GM13977 (cell line): ENCODE measurements at regions not wholly inside any gene's neighbourhood (a gene's known extent, or its start where the extent isn't known, plus 50 kb on each side); places are given as distances from the start of the nearest gene placed in this dataset.

ENCODE experiments used
- DNase-seq: peaks from one replicate; pipeline ENCODE4 v3.0.0; 2012; ENCODE audit warnings: low spot score
- in situ Hi-C: fragments of 300-500 bp; cut with MboI; formaldehyde crosslinking; loops from one replicate; pipeline ENCODE4 v1.12.0; 2022; ENCODE audit warnings: low sequenced_read_pairs, low pct_unique_long_range_greater_than_20kb, mixed read lengths, inconsistent platforms; ENCODE audit not compliant: unreplicated experiment
- TF ChIP-seq, protein P1 (sequence below): IDR thresholded peaks from 2 replicates; pipeline ENCODE4 v1.5.1; 2012; ENCODE audit warnings: mild to moderate bottlenecking, control low read depth; ENCODE audit not compliant: insufficient read depth; ENCODE audit errors: extremely low read depth, missing control alignments

DNA sequence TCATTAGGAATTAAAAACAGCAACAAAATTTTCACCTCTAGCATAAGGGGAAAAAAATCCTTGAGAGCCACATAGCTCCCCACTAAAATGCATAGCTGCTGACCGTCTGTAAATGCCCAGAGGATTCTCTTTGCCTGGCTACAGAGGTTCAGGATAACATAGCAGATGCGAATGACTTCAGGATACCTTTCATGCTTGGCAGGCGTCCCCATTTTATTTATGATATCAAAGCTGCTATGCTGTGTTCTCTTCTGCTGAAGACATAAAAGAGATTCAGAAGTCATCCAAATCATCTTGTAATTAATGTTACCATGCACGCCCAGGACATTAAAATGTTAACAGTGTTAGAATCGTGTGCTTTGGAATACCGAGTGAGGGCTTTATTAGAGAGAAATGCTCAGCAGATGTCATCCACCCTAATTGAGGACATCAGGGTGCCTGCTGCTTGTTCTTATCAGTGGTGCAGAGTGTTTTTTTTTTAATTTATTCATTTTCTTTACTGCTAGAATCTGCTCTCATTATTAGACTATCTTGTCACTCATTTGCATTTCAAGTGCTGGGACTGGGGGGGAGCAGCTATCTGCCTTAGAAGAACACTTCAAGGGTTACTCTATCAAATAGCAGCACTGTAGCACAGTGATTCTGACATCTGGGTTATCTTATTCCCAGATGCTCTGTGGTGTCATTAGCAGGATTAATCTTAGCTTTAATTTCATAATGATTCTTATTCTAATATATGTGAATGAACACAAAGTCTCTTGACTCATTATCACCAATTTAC, 139.5 kb downstream of the ZNF326 start:
- TF ChIP-seq, protein P1, sequence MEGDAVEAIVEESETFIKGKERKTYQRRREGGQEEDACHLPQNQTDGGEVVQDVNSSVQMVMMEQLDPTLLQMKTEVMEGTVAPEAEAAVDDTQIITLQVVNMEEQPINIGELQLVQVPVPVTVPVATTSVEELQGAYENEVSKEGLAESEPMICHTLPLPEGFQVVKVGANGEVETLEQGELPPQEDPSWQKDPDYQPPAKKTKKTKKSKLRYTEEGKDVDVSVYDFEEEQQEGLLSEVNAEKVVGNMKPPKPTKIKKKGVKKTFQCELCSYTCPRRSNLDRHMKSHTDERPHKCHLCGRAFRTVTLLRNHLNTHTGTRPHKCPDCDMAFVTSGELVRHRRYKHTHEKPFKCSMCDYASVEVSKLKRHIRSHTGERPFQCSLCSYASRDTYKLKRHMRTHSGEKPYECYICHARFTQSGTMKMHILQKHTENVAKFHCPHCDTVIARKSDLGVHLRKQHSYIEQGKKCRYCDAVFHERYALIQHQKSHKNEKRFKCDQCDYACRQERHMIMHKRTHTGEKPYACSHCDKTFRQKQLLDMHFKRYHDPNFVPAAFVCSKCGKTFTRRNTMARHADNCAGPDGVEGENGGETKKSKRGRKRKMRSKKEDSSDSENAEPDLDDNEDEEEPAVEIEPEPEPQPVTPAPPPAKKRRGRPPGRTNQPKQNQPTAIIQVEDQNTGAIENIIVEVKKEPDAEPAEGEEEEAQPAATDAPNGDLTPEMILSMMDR, result no peak
- in situ Hi-C loops, result no loop called here
- DNase-seq, result no peak

DNA sequence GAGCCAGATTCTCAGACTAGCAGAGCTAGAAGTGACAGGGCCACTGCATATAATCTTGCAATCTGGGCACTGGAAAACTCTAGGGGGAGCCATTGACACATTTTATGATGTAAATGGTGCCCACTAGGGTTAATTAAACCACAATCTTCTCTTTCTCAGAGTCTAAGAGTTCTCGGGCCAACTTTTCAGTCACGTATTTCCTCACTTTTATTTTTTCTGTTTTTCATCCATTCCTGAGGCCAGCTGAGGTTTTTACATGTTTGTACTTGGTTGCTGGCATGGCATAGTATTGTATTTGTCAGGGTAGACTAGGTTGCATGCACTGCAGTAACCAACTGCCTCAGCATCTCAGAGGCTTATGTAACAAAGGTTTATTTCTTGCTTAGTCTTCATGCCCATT, 138.2 kb downstream of the ZNF326 start:
- TF ChIP-seq, protein P1, result peak; percentile 29
- in situ Hi-C loops, result no loop called here
- peak; percentile 16 for DNase-seq

DNA sequence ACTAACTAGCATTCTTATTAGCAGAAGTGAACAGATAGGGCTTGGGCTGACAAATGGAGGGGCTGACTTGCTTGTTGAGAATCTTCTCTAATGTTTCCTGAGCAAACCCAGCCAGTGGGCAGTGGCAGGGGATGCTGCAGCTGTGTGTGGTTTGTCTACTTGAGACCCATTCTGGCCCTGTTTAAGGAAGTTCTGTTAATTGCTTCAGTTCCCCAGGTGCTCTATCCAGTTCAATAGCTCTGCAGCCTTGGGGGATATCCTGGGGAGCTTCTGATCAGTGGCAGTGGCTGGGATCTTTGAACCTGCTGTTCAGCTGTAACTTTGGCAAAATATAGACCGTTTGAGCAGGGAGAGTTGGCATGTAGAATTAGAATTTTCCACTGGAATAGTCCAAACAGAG, 137.4 kb downstream of the ZNF326 start:
- TF ChIP-seq, protein P1, result no peak
- DNase-seq, result no peak
- in situ Hi-C loops, result no loop called here

DNA sequence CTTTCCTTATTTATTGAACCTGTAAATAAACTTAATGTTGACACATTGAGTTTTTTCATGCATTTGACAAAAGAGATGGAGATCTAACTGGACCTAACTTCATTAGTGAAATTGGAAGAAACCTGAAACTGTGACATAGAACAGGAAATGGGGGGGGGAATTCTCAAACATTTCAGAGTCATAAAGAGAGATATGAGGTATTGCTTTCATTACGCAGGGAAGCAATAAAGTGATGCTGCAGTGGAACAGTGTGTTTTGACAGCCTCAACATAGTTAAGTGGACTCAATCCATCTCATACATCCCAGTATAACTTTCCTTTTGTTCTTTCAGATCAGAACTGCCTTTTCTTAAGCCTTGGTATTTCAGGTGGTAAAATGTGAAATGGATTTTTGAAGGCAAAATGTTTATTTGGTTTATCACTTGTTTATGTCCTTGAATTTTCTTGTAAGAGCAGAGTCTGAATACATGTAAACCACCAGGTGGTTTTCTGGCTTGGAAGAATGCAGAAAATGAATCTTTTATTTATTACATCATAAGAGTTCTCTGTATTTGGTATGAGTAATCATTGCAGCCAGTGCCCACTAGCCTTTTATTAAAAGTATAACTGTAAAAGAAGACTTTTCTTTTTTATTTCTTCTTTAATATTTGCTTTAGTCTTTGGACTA, 132.5 kb downstream of the ZNF326 start:
- TF ChIP-seq, protein P1, result no peak
- in situ Hi-C loops, result no loop called here
- peak; percentile 31 for DNase-seq

DNA sequence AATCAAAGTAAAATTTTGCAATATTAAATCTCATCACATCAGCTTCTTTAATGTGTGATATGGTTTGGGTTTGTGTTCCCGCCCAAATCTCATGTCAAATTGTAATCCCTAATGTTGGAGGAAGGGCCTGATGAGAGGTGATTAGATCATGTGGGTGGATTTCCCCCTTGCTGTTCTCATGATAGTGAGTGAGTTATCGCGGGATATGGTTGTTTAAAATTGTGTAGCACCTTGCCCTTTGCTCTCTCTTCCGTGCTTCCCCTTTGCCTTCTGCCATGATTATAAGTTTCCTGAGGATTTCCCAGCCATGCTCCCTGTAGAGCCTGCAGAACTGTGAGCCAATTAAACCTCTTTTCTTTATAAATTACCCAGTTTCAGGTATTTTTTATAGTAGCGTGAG, 131.9 kb downstream of the ZNF326 start:
- in situ Hi-C loops, result no loop called here
- DNase-seq, result no peak
- TF ChIP-seq, protein P1, result no peak

DNA sequence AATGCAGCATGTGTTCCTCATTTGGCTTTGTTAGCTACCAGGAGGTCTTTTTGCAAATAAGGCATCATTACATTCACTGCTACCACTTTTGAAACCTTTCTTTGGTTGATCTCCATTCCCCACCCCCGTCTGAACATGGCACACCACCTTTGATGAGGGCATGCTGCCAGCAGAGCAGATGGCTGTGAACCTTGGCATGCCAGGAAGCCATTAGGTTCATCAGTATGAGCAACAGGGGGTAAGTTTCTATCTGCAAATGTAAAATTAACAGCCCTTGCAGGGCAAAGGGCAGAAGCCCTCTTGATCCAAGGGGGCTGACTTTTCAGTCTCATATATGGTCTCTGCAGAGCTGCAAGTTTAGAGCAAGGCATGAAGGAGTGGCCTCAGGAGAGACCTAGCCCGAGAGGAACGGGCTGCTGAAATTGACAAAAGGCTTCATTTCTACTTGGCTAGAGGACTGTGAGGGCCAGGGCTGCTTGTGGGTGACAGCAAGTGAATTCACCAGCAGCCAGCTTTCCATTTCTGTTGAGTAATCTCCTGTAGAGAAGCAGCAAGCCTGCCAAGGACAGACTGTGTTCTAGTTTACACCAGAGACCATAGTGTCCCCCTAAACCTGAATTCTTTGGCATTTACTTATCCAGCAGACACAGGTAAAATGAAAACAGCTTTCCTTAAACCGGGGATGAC, 127.9 kb downstream of the ZNF326 start:
- TF ChIP-seq, protein P1, result no peak
- DNase-seq, result no peak
- in situ Hi-C loops, result no loop called here
